ENCODE measurements at regions not wholly inside any gene's neighbourhood (a gene's known extent, or its start where the extent isn't known, plus 50 kb on each side); places are given as distances from the start of the nearest gene placed in this dataset.

- TF ChIP-seq POLR2A (IDR thresholded peaks at IDR 0.05) = no peak
- TF ChIP-seq, protein P1, sequence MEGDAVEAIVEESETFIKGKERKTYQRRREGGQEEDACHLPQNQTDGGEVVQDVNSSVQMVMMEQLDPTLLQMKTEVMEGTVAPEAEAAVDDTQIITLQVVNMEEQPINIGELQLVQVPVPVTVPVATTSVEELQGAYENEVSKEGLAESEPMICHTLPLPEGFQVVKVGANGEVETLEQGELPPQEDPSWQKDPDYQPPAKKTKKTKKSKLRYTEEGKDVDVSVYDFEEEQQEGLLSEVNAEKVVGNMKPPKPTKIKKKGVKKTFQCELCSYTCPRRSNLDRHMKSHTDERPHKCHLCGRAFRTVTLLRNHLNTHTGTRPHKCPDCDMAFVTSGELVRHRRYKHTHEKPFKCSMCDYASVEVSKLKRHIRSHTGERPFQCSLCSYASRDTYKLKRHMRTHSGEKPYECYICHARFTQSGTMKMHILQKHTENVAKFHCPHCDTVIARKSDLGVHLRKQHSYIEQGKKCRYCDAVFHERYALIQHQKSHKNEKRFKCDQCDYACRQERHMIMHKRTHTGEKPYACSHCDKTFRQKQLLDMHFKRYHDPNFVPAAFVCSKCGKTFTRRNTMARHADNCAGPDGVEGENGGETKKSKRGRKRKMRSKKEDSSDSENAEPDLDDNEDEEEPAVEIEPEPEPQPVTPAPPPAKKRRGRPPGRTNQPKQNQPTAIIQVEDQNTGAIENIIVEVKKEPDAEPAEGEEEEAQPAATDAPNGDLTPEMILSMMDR (IDR thresholded peaks at IDR 0.05) = no peak
Observed at GRCh38 chr10:27437775-27438174, 66.3 kb upstream of the RAB18 start.
